Hippocampal formation (tissue), 2 donors: ENCODE measurements at regions not wholly inside any gene's neighbourhood (a gene's known extent, or its start where the extent isn't known, plus 50 kb on each side); places are given as distances from the start of the nearest gene placed in this dataset.

Experiments
- DNase-seq, 2 donors: peaks; one replicate each; lab custom pipeline; 2025; lab: John Stamatoyannopoulos, UW

GRCh38 chr12:76611533-76611932 lies 52.0 kb upstream of the OSBPL8 start:
- no peak for DNase-seq

DNA sequence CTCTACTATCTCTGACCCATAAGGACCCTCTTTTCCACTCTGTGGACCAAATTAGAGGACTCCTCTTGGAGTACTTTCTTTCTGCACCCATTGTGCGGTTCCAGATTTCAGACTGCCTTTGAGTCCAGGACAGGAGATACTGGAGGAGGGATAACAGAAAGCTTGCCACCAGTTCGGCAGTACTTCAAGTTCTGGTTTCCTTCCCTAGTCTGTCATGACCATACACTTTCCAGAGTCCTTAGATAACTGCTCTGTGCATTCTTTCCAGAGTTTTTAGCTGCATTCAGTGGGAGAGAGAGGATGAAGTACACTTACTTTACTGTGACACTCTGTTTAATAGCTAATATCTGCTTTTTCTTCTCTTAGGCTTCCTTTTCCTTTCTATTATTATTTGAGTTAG lies 54.8 kb upstream of the OSBPL8 start:
- DNase-seq = no peak

DNA sequence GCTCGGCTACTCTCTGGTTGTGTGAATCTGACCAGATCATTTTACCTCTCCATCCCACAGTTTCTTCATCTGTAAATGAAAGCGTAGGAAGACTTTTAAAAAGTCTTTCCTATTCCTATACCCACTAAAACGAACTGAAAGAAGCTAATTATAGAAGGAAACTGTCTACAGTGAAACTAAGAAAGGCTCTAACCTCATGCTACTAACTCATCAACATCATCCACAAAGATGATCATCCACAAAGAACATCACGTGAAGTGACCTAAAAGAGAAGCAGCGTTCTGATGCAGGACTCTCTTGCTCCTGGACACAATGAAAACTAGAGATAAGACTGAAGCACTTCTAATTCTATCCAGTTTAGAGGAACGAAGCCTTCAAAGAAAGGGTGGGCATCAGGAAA lies 58.5 kb upstream of the OSBPL8 start:
- DNase-seq = no peak

- DNase-seq = peak; percentile 30 to 82
Observed at GRCh38 chr12:76621582-76622024, 62.0 kb upstream of the OSBPL8 start.

- DNase-seq = no peak
Observed at GRCh38 chr12:76622351-76622750, 62.8 kb upstream of the OSBPL8 start.

GRCh38 chr12:76622915-76623314 lies 63.3 kb upstream of the OSBPL8 start:
- no peak for DNase-seq

DNA sequence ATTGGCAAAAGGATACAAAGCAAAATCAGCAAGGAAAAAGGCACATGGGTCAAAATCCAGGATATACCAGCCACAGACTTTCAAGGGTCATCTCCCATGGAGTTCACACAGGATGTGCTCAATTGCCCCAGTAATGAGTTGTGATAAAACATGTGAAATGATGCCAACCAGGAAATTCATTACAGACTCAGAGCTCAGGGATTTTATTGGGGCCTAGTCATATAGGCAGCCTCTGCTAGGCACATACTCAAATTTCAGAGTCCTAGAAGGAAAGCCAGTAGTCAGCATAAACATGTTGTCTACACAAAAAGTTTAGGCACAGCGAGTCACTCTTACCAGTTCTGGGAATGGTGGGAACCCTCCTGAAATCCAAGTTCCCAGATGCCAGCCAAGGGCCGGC lies 64.4 kb upstream of the OSBPL8 start:
- no peak for DNase-seq

DNA sequence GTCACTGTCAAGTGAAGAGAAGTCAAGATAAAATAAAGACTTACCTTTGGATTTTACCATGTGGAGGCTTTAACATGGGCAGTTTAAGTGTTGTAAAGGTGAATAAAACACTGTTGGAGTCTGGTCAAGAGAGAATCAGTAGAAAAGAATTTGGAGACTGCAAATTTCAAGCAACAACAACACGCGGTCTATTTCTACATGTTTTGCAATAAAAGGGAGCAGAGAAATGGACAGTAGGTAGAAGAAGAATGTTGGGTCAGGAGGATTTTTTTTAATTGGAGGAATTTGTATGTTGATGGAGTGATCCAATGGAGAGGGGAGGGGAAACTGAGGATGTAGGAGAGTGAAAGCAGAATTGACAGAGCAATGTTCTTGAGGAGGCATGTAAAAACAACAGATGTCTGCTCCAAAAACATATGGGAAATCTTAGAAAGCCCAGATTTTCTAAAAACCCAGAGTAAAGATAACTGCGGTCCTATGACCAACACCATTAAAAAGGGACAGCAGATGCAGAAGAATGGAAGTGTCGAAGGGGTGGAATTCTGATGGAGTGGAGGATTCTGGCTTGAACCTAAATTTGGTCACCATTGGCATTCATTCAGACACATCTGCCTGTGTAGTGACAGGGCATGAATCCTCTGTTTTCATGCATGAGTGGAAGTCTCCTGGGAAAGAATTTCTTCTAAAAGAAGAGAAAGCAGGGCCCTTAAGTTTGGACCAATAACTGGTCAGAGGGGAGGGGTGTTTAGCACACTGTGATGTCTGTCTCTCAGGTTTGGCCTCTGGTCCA lies 68.0 kb upstream of the OSBPL8 start:
- DNase-seq = no peak

DNA sequence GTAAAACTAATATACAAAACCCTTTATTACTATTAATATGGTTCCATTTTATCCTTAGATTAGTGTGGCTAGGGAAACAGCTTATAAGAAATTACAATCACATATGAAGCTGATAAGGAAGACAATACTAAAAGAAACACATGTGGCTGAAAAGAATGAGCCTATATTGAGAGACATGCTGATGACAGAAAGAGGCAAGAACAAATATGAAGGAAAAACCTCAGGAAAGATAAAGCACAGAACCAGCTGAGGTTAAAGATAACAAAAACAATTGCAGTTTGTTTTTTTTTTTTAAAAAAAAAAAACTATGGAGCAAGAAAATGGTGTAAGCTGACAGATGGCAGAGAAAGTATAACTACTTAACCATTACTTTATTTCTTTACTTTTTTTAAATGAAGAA lies 69.2 kb upstream of the OSBPL8 start:
- DNase-seq = no peak

GRCh38 chr12:76631741-76632140 lies 72.2 kb upstream of the OSBPL8 start:
- DNase-seq = no peak

DNA sequence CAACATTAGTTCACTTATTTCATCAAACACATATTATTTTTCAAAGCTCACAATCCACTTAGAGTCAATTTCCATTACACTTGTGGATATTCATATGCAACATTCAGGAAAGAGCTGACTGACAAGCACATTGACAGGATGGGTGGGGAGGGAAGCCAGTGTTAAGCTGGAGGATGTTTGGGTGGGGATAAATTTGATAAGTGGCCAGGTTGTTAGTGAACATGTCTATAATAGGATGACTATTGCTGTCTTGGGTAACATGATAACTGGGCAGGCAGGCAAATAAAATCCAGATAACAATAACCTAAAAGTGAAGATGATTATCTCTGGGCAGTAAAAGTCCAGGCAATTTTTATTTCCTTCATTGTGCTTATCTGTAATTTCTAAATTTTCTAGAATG lies 73.8 kb upstream of the OSBPL8 start:
- no peak for DNase-seq

GRCh38 chr12:76634133-76634532 lies 74.6 kb upstream of the OSBPL8 start:
- DNase-seq = no peak

- DNase-seq = no peak
Observed at GRCh38 chr12:76636121-76636692, 76.6 kb upstream of the OSBPL8 start.

DNA sequence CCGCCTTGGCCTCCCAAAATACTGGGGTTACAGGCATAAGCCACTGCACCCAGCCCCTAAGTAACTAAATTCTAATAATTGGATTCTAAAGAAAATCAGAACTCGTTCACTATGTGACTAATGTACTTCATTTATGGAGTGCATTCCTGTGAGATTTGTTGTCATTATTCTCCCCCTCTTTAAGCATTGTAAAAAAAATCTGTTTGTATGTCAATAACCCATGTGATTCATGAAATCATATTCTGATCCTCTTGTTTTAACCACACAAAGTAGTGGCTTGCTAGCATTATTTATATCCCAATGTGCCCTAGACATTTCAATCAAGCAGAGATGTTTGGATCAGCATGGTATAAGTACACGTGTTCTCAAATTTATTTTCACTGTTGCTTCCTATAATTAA lies 78.2 kb upstream of the OSBPL8 start:
- no peak for DNase-seq

GRCh38 chr12:76639646-76640045 lies 80.1 kb upstream of the OSBPL8 start:
- no peak for DNase-seq

- DNase-seq = no peak
Observed at GRCh38 chr12:76641073-76641472, 81.5 kb upstream of the OSBPL8 start.

GRCh38 chr12:76641961-76642360 lies 82.4 kb upstream of the OSBPL8 start:
- no peak for DNase-seq

DNA sequence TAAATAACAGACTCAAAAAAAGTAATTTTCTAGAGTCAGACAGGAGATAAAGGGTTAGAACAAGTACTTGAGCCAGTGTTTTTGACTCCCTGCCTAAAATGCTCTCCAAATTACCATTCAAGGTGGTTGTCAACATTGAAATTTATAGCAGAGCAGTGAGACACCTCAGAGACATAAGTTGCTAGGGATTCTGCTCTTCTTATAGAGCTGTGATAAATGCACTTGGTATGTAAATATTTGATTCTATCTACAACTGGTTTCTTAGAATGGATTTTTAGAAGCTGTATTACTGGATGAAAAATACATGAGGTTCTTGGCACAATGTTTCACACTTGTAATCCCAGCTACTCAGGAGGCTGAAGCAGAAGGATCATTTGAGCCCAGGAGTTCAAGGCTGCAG lies 83.9 kb upstream of the OSBPL8 start:
- no peak for DNase-seq

DNA sequence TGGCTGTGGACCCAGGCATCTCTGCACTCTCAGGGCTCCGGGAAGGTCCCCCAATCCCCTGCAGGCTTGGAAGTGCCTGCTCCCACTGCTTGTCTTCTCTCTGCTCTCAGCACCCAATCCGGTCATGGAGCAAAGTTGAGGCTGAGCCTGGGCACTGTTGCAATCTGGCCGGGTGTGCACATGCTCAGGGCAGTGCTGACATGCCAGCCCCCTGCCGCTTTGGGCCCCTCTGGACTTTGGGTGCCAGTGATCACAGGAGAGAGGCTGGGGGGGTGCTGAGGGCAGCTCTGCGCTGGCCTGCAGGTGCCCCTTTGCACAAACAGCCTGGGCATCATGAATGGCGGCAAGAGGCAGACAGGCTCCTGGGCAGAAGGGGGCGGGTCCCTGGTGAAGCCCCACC lies 85.4 kb upstream of the OSBPL8 start:
- DNase-seq = no peak

GRCh38 chr12:76645934-76646333 lies 86.4 kb upstream of the OSBPL8 start:
- no peak for DNase-seq

DNA sequence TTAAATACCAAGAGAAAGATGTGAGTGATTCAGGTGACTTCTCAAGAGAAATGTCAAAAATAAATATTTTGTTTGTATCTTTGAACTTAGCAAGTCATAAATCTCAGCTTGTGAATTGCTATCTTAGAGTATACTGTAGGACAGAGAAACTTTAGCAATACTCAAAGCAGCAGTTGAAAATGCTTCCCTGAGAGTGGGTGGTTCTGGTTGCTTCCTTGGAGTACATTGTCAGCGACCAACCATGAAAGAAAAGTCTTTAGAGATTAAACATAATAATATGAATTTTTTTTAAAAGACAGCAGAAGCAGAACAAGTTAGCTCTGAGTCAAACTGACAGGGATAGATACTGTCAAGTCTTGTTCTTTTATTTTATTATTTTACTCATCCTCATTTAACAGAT lies 86.8 kb upstream of the OSBPL8 start:
- no peak for DNase-seq

DNA sequence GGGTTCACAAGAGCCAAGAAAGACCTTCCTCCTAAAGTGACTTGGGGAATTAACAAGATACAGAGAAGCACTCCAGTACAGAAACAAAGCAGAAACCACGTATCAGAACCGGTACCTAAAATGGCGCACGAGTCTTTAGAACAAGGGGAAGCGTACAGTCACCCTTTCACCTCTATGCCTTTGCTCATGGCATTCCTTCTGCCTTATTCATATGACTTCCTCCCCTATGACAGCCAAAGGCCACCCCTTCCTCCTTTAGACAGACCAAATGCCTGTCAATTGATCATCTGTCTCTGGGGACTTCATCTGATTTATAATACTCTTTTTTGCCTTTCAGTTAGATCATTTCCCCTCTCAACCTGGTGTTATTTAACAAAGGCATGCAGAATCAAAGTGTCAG lies 89.5 kb upstream of the OSBPL8 start:
- DNase-seq = no peak

DNA sequence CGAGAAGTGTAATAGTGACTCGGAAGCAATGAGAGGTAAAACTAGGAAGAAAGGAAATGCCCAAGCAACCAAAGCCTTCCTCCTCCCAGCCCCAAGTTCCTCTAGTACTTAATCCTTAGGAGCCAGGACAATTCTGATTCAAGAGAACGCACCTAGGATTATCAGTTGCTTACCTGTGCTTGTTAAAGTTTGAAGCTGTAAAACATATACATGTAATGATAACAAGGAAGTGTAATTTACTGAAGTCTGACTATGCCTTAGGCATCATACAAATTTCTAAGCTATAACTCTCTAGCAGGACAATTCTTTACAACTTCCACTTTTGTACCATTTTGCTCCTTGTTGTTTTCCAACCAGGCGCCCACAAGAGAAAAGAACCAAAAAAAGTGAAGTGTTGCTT lies 92.8 kb upstream of the OSBPL8 start:
- DNase-seq = no peak

- no peak for DNase-seq
Observed at GRCh38 chr12:76653342-76653741, 93.8 kb upstream of the OSBPL8 start.
